Stimulated activated CD4-positive, alpha-beta T cell treated with anti-CD3 and anti-CD28 coated beads, Interleukin-4, amount 100 ng/mL, for 1 hour (primary cell): ENCODE measurements at regions not wholly inside any gene's neighbourhood (a gene's known extent, or its start where the extent isn't known, plus 50 kb on each side); places are given as distances from the start of the nearest gene placed in this dataset.
"Not testable (repeated sequence)": the region's sequence is repeated elsewhere in the genome, so short reads cannot be mapped to it uniquely, and the experiment has no call there.

ENCODE experiments used
- DNase-seq: peaks from one replicate; pipeline ENCODE4 v3.0.0-alpha.2; 2020

- no peak for DNase-seq
These were observed 262.0 kb downstream of the PLK2 start for GRCh38 chr5:58197875-58198274.

GRCh38 chr5:58191443-58191842 is 268.4 kb downstream of the PLK2 start:
- DNase-seq, result no peak

- no peak for DNase-seq
These were observed 271.6 kb downstream of the PLK2 start for GRCh38 chr5:58188262-58188651.

GRCh38 chr5:58187432-58188261 is 272.2 kb downstream of the PLK2 start:
- no peak for DNase-seq

- DNase-seq, result no peak
These were observed 274.1 kb downstream of the PLK2 start for GRCh38 chr5:58185801-58186200.

- DNase-seq, result no peak
These were observed 274.5 kb downstream of the PLK2 start for GRCh38 chr5:58185397-58185796.

DNA sequence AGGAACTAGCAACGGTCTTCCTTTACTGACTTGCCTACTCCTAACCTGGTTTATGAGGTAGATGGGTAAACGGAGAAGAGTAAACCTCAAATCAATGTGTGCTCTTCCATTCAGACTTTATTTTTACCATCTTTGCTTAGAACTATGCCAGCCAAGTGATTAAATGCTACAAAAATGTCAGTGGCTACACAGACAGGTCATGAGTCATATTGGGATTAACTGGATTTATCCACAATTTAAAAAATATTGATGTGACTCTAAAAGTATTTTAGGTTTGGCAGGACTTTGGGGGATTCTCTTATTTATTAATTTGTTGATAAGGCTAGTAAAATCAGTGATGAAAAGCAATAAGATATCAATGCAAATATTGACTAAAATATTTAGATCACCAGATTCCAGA is 275.0 kb downstream of the PLK2 start:
- DNase-seq, result no peak

- no peak for DNase-seq
These were observed 276.1 kb downstream of the PLK2 start for GRCh38 chr5:58183786-58184085.

- no peak for DNase-seq
These were observed 276.7 kb downstream of the PLK2 start for GRCh38 chr5:58183078-58183785.

GRCh38 chr5:58182287-58182841 is 277.5 kb downstream of the PLK2 start:
- DNase-seq, result no peak

- no peak for DNase-seq
These were observed 278.2 kb downstream of the PLK2 start for GRCh38 chr5:58181578-58182286.

- DNase-seq, result no peak
These were observed 286.9 kb downstream of the PLK2 start for GRCh38 chr5:58172946-58173345.

- no peak for DNase-seq
These were observed 294.7 kb downstream of the PLK2 start for GRCh38 chr5:58165152-58165551.

DNA sequence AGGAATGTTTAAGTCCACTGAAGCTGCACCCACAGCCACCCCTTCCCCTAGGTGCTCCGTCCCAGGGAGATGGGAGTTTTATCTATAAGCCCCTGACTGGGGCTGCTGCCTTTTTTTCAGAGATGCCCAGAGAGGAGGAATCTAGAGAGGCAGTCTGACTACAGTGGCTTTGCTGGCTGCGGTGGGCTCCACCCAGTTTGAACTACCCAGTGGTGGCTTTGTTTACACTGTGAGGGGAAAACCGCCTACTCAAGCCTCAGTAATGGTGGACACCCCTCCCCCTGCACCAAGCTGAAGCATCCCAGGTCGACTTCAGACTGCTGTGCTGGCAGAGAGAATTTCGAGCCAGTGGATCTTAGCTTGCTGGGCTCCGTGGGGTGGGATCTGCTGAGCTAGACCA is 298.0 kb downstream of the PLK2 start:
- not testable (repeated sequence) for DNase-seq

- no peak for DNase-seq
These were observed 302.7 kb downstream of the PLK2 start for GRCh38 chr5:58156973-58157701.

DNA sequence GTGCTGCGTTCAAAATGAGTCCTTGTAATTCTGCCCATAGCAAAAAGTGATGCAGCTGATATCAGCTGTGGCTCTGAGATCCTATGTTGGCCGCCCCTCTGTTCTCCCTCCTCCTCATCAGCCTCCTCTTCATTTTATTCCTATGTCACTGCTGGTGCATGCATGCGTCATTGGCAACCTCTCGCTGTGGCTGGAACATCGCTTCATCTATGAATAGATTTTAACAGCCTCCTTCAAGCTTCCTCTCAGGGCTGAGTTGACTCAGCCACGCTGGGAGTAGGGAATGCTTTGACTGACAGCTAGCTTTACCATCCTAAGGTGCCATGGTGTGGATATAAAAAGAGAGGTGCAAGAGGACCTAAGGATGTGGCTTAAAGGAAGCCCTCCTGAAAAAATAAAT is 303.5 kb downstream of the PLK2 start:
- DNase-seq, result no peak

- no peak for DNase-seq
These were observed 306.6 kb downstream of the PLK2 start for GRCh38 chr5:58153255-58153654.

GRCh38 chr5:58151414-58151813 is 308.5 kb downstream of the PLK2 start:
- no peak for DNase-seq

DNA sequence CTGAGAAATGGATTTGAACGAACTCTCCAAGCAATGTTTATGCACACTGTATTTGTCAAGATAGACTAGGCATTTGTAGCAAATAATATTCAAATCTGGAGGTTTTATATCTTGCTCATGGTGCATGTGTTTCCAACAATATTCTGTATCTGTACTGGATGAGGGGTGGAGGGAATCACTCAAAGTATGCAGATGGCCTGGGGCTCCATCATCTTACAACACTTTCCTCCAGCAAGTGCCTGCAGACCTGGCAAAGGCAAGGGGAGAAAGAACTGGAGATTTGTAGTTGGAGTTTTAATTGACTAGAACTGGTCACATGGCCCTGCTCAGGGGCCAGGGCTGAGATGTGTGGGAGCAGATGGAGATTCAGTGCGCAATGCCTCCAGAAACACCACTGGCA is 309.0 kb downstream of the PLK2 start:
- DNase-seq, result no peak

DNA sequence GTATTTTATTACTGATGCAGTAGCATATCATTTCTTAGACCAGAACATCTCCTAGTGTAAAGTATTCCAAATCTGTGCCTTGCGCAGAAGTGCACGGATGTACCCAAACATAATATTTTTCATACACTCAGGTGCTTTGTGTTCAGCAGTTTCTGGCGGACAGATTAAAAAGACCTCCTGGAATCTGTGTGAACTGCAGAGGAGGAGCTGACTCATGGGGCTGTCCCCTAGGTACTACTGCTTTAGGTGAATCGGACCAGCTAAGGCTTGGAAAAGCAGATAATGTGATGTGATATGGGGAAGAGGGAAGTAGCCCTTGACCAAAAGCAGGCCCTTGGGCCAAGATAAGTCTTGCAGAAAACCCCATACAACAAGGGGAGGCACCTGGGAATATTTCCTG is 310.1 kb downstream of the PLK2 start:
- no peak for DNase-seq

- DNase-seq, result no peak
These were observed 310.5 kb downstream of the PLK2 start for GRCh38 chr5:58149345-58149744.

DNA sequence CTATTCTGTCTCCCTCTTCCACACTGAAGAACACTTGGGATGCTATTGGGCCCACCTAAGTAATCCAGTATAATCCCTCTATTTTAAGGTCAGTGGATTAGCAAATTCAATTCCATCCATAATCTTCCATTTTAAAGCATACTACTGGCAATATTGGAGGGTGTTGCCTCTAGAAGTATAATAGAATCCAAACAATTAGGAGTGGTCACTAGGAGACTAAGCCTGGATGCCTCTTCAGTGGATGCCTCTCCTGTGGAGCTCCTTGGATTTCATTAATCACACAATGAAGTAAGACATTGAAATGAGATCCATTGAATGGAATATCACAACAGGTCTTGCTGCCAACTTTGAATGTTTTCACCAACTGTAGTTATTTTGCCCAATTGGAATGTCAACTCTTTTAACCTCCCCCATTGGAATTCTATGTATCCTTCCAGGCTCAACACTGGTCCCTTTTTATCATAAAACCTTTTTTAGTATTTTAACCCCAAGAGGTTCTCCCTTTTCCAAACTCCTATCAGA is 311.6 kb downstream of the PLK2 start:
- no peak for DNase-seq
